Lung (tissue), 11 donors: ENCODE measurements at regions not wholly inside any gene's neighbourhood (a gene's known extent, or its start where the extent isn't known, plus 50 kb on each side); places are given as distances from the start of the nearest gene placed in this dataset.
A peak's percentile ranks its signal among the peaks of the same experiment; 100 is the strongest.

Experiments used
- ATAC-seq: fragments of 200-7000 bp; cut with Tn5 transposase; one replicate; pipeline ENCODE4 v1.9.1; 2020; ENCODE audit warnings: moderate number of reproducible peaks; ENCODE audit not compliant: insufficient read depth, low FRiP score
- DNase-seq, 3 donors: peaks; one replicate each; pipeline ENCODE4 v3.0.0-alpha.2; 2013 to 2017
- H3K27ac ChIP-seq, 2 donors: one replicate each; pipeline ENCODE4 v1.5.1; 2013; ENCODE audit warnings: mild to moderate bottlenecking in 2 of 2, moderate library complexity in 2 of 2, control low read depth in 1 of 2, inconsistent platforms in 1 of 2, low read depth in 1 of 2, low read length in 1 of 2
- H3K27me3 ChIP-seq, 3 donors: one replicate each; pipeline ENCODE4 v1.5.1; 2013; ENCODE audit warnings: low read length in 2 of 3; ENCODE audit not compliant: control insufficient read depth in 3 of 3, insufficient read depth in 3 of 3
- H3K36me3 ChIP-seq, 4 donors: one replicate each; pipeline ENCODE4 v1.5.1; 2013; ENCODE audit warnings: low read length in 4 of 4, mild to moderate bottlenecking in 1 of 4, moderate library complexity in 1 of 4; ENCODE audit not compliant: control insufficient read depth in 4 of 4, insufficient read depth in 4 of 4
- H3K4me1 ChIP-seq, 5 donors: one replicate each; pipeline ENCODE4 v1.5.1; 2013; ENCODE audit warnings: low read length in 5 of 5, mild to moderate bottlenecking in 2 of 5, moderate library complexity in 1 of 5; ENCODE audit not compliant: control insufficient read depth in 5 of 5, insufficient read depth in 5 of 5
- H3K4me3 ChIP-seq: one replicate; pipeline ENCODE4 v1.5.1; 2013; ENCODE audit warnings: mild to moderate bottlenecking, control low read depth, moderate library complexity
- H3K9ac ChIP-seq, 2 donors: one replicate each; pipeline ENCODE4 v1.5.1; 2013; ENCODE audit warnings: low read length in 2 of 2, control low read depth in 1 of 2; ENCODE audit not compliant: insufficient read depth in 1 of 2
- H3K9me3 ChIP-seq, 4 donors: one replicate each; pipeline ENCODE4 v1.5.1; 2013; ENCODE audit warnings: low read length in 3 of 4, mild to moderate bottlenecking in 1 of 4, moderate library complexity in 1 of 4; ENCODE audit not compliant: control insufficient read depth in 4 of 4, insufficient read depth in 3 of 4
- WGBS, 2 donors: extraction: QIAGEN DNeasy Blood & Tissue Kit; methylation state at CpG; one replicate each; pipeline ENCODE4 v1.1.7; 2013; 5-methylcytosine and 5-hydroxymethylcytosine counted together
- TF ChIP-seq, protein P1 (sequence below): IDR thresholded peaks from 2 replicates; pipeline ENCODE4 v1.5.1; 2012; ENCODE audit warnings: mild to moderate bottlenecking; ENCODE audit errors: control extremely low read depth, extremely low read depth
- donor health status: control.
- donor health status: control.
- donor health status: Bipolar disorder and iron deficiency.
- donor health status: healthy.
- donor health status: DM: yes; HTN: yes; CAD: no.

- WGBS, 2 donors: 45 to 53% methylated on average over 1 of the region's 1 CpG
- no peak for ATAC-seq
Measured at GRCh38 chr4:98802770-98803198, 126.1 kb downstream of the EIF4E start.

DNA sequence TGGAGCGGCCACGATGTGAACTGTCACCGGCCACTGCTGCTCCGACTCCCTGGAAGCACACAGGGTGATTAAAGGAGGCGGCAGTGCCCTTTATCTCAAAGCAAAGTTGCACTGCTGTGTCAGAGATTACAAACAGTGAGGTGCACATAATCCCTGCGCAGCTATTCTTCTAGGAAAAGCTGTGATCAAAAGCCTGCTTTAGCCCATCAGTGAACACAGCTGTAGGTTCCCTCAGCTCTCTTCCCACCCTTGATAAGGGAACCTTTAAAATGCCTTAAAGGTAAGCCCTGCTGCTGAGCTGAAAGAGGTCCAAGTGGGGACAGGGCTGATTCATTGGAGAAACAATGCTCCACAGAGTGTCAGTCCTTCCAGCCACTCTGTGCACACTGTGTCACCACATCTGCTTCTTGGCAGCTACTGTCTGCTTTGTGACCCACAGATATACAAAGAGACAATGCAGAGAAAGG, 127.6 kb downstream of the EIF4E start:
- Histone ChIP-seq H3K4me1 (no peaks in the 10 kb centered on the region), H3K27me3 (no peaks in the 10 kb centered on the region), H3K27ac (no peak overlapping the region), H3K9me3 (no peaks in the 10 kb centered on the region), H3K9ac (no peak overlapping the region), H3K36me3 (no peaks in the 10 kb centered on the region), H3K4me3 (no peak overlapping the region)
- ATAC-seq (no peak), DNase-seq (no peak)
- 75 to 86% methylated on average over 6 of the region's 6 CpGs for WGBS, 2 donors
- TF ChIP-seq, protein P1, sequence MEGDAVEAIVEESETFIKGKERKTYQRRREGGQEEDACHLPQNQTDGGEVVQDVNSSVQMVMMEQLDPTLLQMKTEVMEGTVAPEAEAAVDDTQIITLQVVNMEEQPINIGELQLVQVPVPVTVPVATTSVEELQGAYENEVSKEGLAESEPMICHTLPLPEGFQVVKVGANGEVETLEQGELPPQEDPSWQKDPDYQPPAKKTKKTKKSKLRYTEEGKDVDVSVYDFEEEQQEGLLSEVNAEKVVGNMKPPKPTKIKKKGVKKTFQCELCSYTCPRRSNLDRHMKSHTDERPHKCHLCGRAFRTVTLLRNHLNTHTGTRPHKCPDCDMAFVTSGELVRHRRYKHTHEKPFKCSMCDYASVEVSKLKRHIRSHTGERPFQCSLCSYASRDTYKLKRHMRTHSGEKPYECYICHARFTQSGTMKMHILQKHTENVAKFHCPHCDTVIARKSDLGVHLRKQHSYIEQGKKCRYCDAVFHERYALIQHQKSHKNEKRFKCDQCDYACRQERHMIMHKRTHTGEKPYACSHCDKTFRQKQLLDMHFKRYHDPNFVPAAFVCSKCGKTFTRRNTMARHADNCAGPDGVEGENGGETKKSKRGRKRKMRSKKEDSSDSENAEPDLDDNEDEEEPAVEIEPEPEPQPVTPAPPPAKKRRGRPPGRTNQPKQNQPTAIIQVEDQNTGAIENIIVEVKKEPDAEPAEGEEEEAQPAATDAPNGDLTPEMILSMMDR: no peak

More at GRCh38 chr4:98802770-98803198, 126.1 kb downstream of the EIF4E start:
- no peaks in the 10 kb centered on the region for H3K36me3 ChIP-seq
- H3K27me3 ChIP-seq: no peaks in the 10 kb centered on the region
- DNase-seq: peak in 2 of 3 donors; percentile 1 to 10
- H3K27ac ChIP-seq: no peak overlapping the region
- no peak overlapping the region for H3K9ac ChIP-seq
- H3K4me1 ChIP-seq: no peaks in the 10 kb centered on the region
- no peaks in the 10 kb centered on the region for H3K9me3 ChIP-seq
- H3K4me3 ChIP-seq: no peak overlapping the region
- TF ChIP-seq, protein P1: no peak

DNA sequence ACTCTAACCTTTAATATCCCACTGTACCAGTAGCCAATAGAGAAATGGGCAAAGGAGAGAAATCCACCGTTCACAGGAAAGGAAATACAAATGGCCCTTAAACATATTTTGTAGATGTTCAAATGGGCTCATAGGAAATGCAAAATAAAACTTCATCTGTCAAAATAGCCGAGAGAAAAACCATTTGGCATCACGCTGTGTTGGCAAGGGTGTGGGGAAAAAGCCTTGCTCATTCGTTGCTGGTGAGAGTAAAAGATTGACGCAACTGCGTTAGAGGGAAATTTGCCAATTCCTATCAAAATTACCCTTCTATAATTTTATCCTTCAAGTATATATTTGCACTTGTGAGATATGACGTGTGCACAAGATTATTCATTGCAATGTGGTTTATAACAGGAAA, 131.9 kb downstream of the EIF4E start:
- no peaks in the 10 kb centered on the region for H3K9me3 ChIP-seq
- H3K4me3 ChIP-seq: no peak overlapping the region
- H3K27me3 ChIP-seq: no peaks in the 10 kb centered on the region
- no peak overlapping the region for H3K27ac ChIP-seq
- 78 to 84% methylated on average over 7 of the region's 7 CpGs for WGBS, 2 donors
- H3K9ac ChIP-seq: no peak overlapping the region
- no peaks in the 10 kb centered on the region for H3K36me3 ChIP-seq
- TF ChIP-seq, protein P1: no peak
- no peaks in the 10 kb centered on the region for H3K4me1 ChIP-seq
- ATAC-seq: no peak
- no peak for DNase-seq

GRCh38 chr4:98794565-98795205, 134.2 kb downstream of the EIF4E start:
- no peak overlapping the region for H3K9ac ChIP-seq
- no peaks in the 10 kb centered on the region for H3K27me3 ChIP-seq
- no peak for DNase-seq
- H3K27ac ChIP-seq: no peak overlapping the region
- whole genome bisulfite sequencing, 2 donors: 89 to 91% methylated on average over 3 of the region's 3 CpGs
- H3K36me3 ChIP-seq: no peaks in the 10 kb centered on the region
- no peaks in the 10 kb centered on the region for H3K4me1 ChIP-seq
- TF ChIP-seq, protein P1: no peak
- H3K9me3 ChIP-seq: no peaks in the 10 kb centered on the region
- ATAC-seq: no peak
- no peak overlapping the region for H3K4me3 ChIP-seq
